PC-9 (cell line): ENCODE measurements at regions not wholly inside any gene's neighbourhood (a gene's known extent, or its start where the extent isn't known, plus 50 kb on each side); places are given as distances from the start of the nearest gene placed in this dataset.

Source experiments
- BruUV-seq: library from RNA; stranded (reverse); fragments of 400-500 nt; replicated peaks from 2 replicates; lab custom pipeline; 2021; lab: Mats Ljungman, UMichigan
- CTCF ChIA-PET: fragments of 300-600 bp; sonication (Branson Sonifier 250); formaldehyde crosslinking; loops from one replicate; lab custom pipeline; 2022; ENCODE audit warnings: antibody characterized with exemption; lab: Charles Lee
- POLR2A ChIA-PET: fragments of 300-600 bp; sonication (Branson Sonifier 250); formaldehyde crosslinking; loops from one replicate; lab custom pipeline; 2022; ENCODE audit warnings: antibody characterized with exemption; ENCODE audit not compliant: unreplicated experiment; lab: Charles Lee
- DNase-seq, 2 experiments: peaks; one replicate each; pipeline versions ENCODE4 v3.0.0 to v3.0.0-alpha.2; 2015 to 2022; ENCODE audit warnings: mixed read lengths in 1 of 2
- H2AFZ ChIP-seq: fragments of 200-600 bp; sonication (generic); 2 replicates; pipeline ENCODE4 v1.8.1; 2017; ENCODE audit warnings: antibody characterized with exemption
- H3F3A ChIP-seq: fragments of 200-600 bp; sonication (generic); 2 replicates; pipeline ENCODE4 v1.8.1; 2017; ENCODE audit warnings: antibody characterized with exemption, mild to moderate bottlenecking, low read depth; ENCODE audit not compliant: insufficient read depth
- H3K27ac ChIP-seq: fragments of 200-600 bp; sonication (generic); 2 replicates; pipeline ENCODE4 v1.6.1; 2016; ENCODE audit warnings: mixed run types
- H3K27me3 ChIP-seq: fragments of 200-600 bp; sonication (generic); 2 replicates; pipeline ENCODE4 v1.6.1; 2016; ENCODE audit warnings: low read depth, mixed run types; ENCODE audit not compliant: insufficient read depth
- H3K36me3 ChIP-seq: fragments of 200-600 bp; sonication (generic); 2 replicates; pipeline ENCODE4 v1.6.1; 2016; ENCODE audit warnings: low read depth, mixed run types
- H3K4me1 ChIP-seq: fragments of 200-600 bp; sonication (generic); replicated peaks from 2 replicates; pipeline ENCODE4 v1.6.1; 2016; ENCODE audit warnings: mixed run types; ENCODE audit not compliant: insufficient read depth
- H3K4me2 ChIP-seq: fragments of 200-600 bp; sonication (generic); 2 replicates; pipeline ENCODE4 v1.6.1; 2017; ENCODE audit warnings: mixed run types
- H3K4me3 ChIP-seq: fragments of 200-600 bp; sonication (generic); 2 replicates; pipeline ENCODE4 v1.6.1; 2016; ENCODE audit warnings: mixed run types
- H3K79me2 ChIP-seq: fragments of 200-600 bp; sonication (generic); 2 replicates; pipeline ENCODE4 v1.6.1; 2017; ENCODE audit warnings: low read depth, mixed run types
- H3K9me2 ChIP-seq: fragments of 200-600 bp; sonication (generic); 2 replicates; pipeline ENCODE4 v1.8.1; 2017; ENCODE audit warnings: mild to moderate bottlenecking; ENCODE audit not compliant: insufficient read depth
- H3K9me3 ChIP-seq: fragments of 200-600 bp; sonication (generic); 2 replicates; pipeline ENCODE4 v1.8.1; 2016; ENCODE audit warnings: low read depth; ENCODE audit not compliant: insufficient read depth
- H4K20me1 ChIP-seq: fragments of 200-600 bp; sonication (generic); 2 replicates; pipeline ENCODE4 v1.8.1; 2017; ENCODE audit not compliant: insufficient read depth
- CTCF ChIP-seq: fragments of 200-600 bp; sonication (generic); conservative IDR thresholded peaks from 2 replicates; pipeline ENCODE4 v1.6.1; 2017; ENCODE audit warnings: mixed run types, antibody characterized with exemption, mild to moderate bottlenecking, moderate library complexity
- EZH2 ChIP-seq: fragments of 200-600 bp; sonication (generic); IDR thresholded peaks from 2 replicates; pipeline ENCODE4 v1.8.0; 2017; ENCODE audit warnings: antibody characterized with exemption, low read depth
- intact Hi-C: fragments of 100-400 bp; cut with micrococcal nuclease; formaldehyde crosslinking; loops from one replicate; pipeline ENCODE4 v1.10.0; 2022; ENCODE audit not compliant: unreplicated experiment

GRCh38 chr6:165886169-165886568 is 223.1 kb upstream of the PDE10A start:
- H3K36me3 ChIP-seq = no peaks in the 10 kb centered on the region
- H3K79me2 ChIP-seq = no peaks in the 10 kb centered on the region
- no peak overlapping the region for H2AFZ ChIP-seq
- no peak overlapping the region for H3K27ac ChIP-seq
- H4K20me1 ChIP-seq = no peaks in the 10 kb centered on the region
- no peak overlapping the region for H3K4me3 ChIP-seq
- peaks cover 24% of the 10 kb centered on the region for H3K27me3 ChIP-seq
- no peaks in the 10 kb centered on the region for H3K9me2 ChIP-seq
- intact Hi-C loops = no loop called here
- no peak for DNase-seq
- no peak overlapping the region for H3K4me2 ChIP-seq
- POLR2A ChIA-PET = no interaction called here
- H3K9me3 ChIP-seq = no peaks in the 10 kb centered on the region
- no peaks in the 10 kb centered on the region for H3F3A ChIP-seq
- TF ChIP-seq CTCF (no peak), EZH2 (no peak)
- H3K4me1 ChIP-seq = no peaks in the 10 kb centered on the region
- CTCF ChIA-PET = no interaction called here
- no TSS peak for BruUV-seq

GRCh38 chr6:165884813-165885765 is 222.0 kb upstream of the PDE10A start:
- no peak overlapping the region for H2AFZ ChIP-seq
- H3K4me1 ChIP-seq = no peaks in the 10 kb centered on the region
- DNase-seq = peak in 1 of 2 experiments; percentile 26
- H3K4me2 ChIP-seq = no peak overlapping the region
- H3K36me3 ChIP-seq = no peaks in the 10 kb centered on the region
- H3K9me2 ChIP-seq = no peaks in the 10 kb centered on the region
- H3K79me2 ChIP-seq = no peaks in the 10 kb centered on the region
- H4K20me1 ChIP-seq = no peaks in the 10 kb centered on the region
- POLR2A ChIA-PET = no interaction called here
- no peaks in the 10 kb centered on the region for H3K9me3 ChIP-seq
- intact Hi-C loops = loop anchor here (1.0 kb wide), 1 partner anchor 220 kb away; no protein-coding TSS in a partner anchor
- no peak overlapping the region for H3K4me3 ChIP-seq
- peaks cover 19% of the 10 kb centered on the region for H3K27me3 ChIP-seq
- no peaks in the 10 kb centered on the region for H3F3A ChIP-seq
- H3K27ac ChIP-seq = no peak overlapping the region
- CTCF ChIA-PET = no interaction called here
- no TSS peak for BruUV-seq
- no peak for TF ChIP-seq EZH2
- peak; percentile 77 for TF ChIP-seq CTCF

- H2AFZ ChIP-seq = no peak overlapping the region
- POLR2A ChIA-PET = no interaction called here
- intact Hi-C loops = no loop called here
- H3F3A ChIP-seq = no peaks in the 10 kb centered on the region
- H4K20me1 ChIP-seq = no peaks in the 10 kb centered on the region
- CTCF ChIA-PET = no interaction called here
- no peak overlapping the region for H3K4me2 ChIP-seq
- H3K9me2 ChIP-seq = no peaks in the 10 kb centered on the region
- no peaks in the 10 kb centered on the region for H3K4me1 ChIP-seq
- peaks cover 19% of the 10 kb centered on the region for H3K27me3 ChIP-seq
- no peaks in the 10 kb centered on the region for H3K36me3 ChIP-seq
- no peak overlapping the region for H3K4me3 ChIP-seq
- no peak for TF ChIP-seq CTCF
- TF ChIP-seq EZH2 = no peak
- H3K9me3 ChIP-seq = no peaks in the 10 kb centered on the region
- H3K79me2 ChIP-seq = no peaks in the 10 kb centered on the region
- no peak overlapping the region for H3K27ac ChIP-seq
- no peak for DNase-seq
- no TSS peak for BruUV-seq
Measured at GRCh38 chr6:165883851-165884640, 221.0 kb upstream of the PDE10A start.
